SK-N-SH treated with all-trans-retinoic acid at 6 μM for 48 hours (cell line): ENCODE measurements at regions not wholly inside any gene's neighbourhood (a gene's known extent, or its start where the extent isn't known, plus 50 kb on each side); places are given as distances from the start of the nearest gene placed in this dataset.

Experiments used
- ATAC-seq: fragments of 200-7000 bp; cut with Tn5 transposase; 3 replicates; pipeline ENCODE4 v1.9.1; 2020; ENCODE audit warnings: mild to moderate bottlenecking, moderate library complexity
- ARNTL ChIP-seq: fragments of 450-650 bp; formaldehyde crosslinking; IDR thresholded peaks from 2 replicates; pipeline ENCODE4 v1.5.0; 2020; ENCODE audit warnings: low read depth, mild to moderate bottlenecking, moderate library complexity, borderline replicate concordance
- BACH2 ChIP-seq: fragments of 250-450 bp; sonication (Bioruptor Pico); IDR thresholded peaks from 2 replicates; pipeline ENCODE4 v1.9.0; 2021; ENCODE audit warnings: mild to moderate bottlenecking, borderline replicate concordance
- CSDC2 ChIP-seq: fragments of 250-450 bp; sonication (Bioruptor Pico); IDR thresholded peaks from 2 replicates; pipeline ENCODE4 v1.5.0; 2020; ENCODE audit warnings: mild to moderate bottlenecking, moderate library complexity
- ISL1 ChIP-seq: fragments of 250-450 bp; sonication (Bioruptor Pico); IDR thresholded peaks from 2 replicates; pipeline ENCODE4 v2.1.2; 2022; ENCODE audit warnings: mild to moderate bottlenecking, moderate library complexity
- OSR1 ChIP-seq: fragments of 250-450 bp; sonication (Bioruptor Pico); IDR thresholded peaks from 2 replicates; pipeline ENCODE4 v1.8.0; 2022; ENCODE audit warnings: moderate library complexity, mild to moderate bottlenecking, inconsistent platforms
- PPARA ChIP-seq: fragments of 250-450 bp; sonication (Bioruptor Pico); IDR thresholded peaks from 2 replicates; pipeline ENCODE4 v1.5.0; 2020; ENCODE audit warnings: mild to moderate bottlenecking, borderline replicate concordance
- RARB ChIP-seq: fragments of 250-450 bp; sonication (Bioruptor Pico); IDR thresholded peaks from 2 replicates; pipeline ENCODE4 v1.8.0; 2021; ENCODE audit warnings: mild to moderate bottlenecking, moderate library complexity
- SNAI2 ChIP-seq: fragments of 250-450 bp; sonication (Bioruptor Pico); IDR thresholded peaks from 2 replicates; pipeline ENCODE4 v1.5.0; 2020; ENCODE audit warnings: mild to moderate bottlenecking, moderate library complexity
- TCF4 ChIP-seq: fragments of 250-450 bp; sonication (Bioruptor Pico); IDR thresholded peaks from 2 replicates; pipeline ENCODE4 v1.8.0; 2021; ENCODE audit warnings: mild to moderate bottlenecking, moderate library complexity, borderline replicate concordance
- TOX ChIP-seq: fragments of 250-450 bp; sonication (Bioruptor Pico); IDR thresholded peaks from 2 replicates; pipeline ENCODE4 v1.8.0; 2021; ENCODE audit warnings: mild to moderate bottlenecking, moderate library complexity, borderline replicate concordance
- ZFP3 ChIP-seq: fragments of 250-450 bp; sonication (Bioruptor Pico); IDR thresholded peaks from 2 replicates; pipeline ENCODE4 v1.5.0; 2020; ENCODE audit warnings: mild to moderate bottlenecking, moderate library complexity
- ZFP30 ChIP-seq: fragments of 450-650 bp; formaldehyde crosslinking; IDR thresholded peaks from 2 replicates; pipeline ENCODE4 v1.5.0; 2022; ENCODE audit warnings: mild to moderate bottlenecking, moderate library complexity
- ZNF565 ChIP-seq: fragments of 450-650 bp; formaldehyde crosslinking; conservative IDR thresholded peaks from 2 replicates; pipeline ENCODE4 v1.5.0; 2020; ENCODE audit warnings: low read depth, mild to moderate bottlenecking, moderate library complexity
- ZNF70 ChIP-seq: fragments of 450-650 bp; formaldehyde crosslinking; IDR thresholded peaks from 2 replicates; pipeline ENCODE4 v1.5.0; 2020; ENCODE audit warnings: mild to moderate bottlenecking, moderate library complexity
- ZNF8 ChIP-seq: fragments of 450-650 bp; formaldehyde crosslinking; IDR thresholded peaks from 2 replicates; pipeline ENCODE4 v1.5.0; 2020; ENCODE audit warnings: mild to moderate bottlenecking, moderate library complexity
- TF ChIP-seq, protein P1 (sequence below): fragments of 250-450 bp; sonication (Bioruptor Pico); IDR thresholded peaks from 2 replicates; pipeline ENCODE4 v1.5.0; 2020; ENCODE audit warnings: mild to moderate bottlenecking, moderate library complexity
- TF ChIP-seq, protein P2 (sequence below): fragments of 250-450 bp; sonication (Bioruptor Pico); IDR thresholded peaks from 2 replicates; pipeline ENCODE4 v1.5.1; 2020; ENCODE audit warnings: low read depth, mild to moderate bottlenecking, moderate library complexity
- TF ChIP-seq, protein P3 (sequence below): fragments of 250-450 bp; sonication (Bioruptor Pico); IDR thresholded peaks from 2 replicates; pipeline ENCODE4 v1.8.0; 2021; ENCODE audit warnings: low read depth, mild to moderate bottlenecking, moderate library complexity, borderline replicate concordance
- TF ChIP-seq, protein P4 (sequence below): fragments of 250-450 bp; sonication (Bioruptor Pico); IDR thresholded peaks from 2 replicates; pipeline ENCODE4 v1.5.1; 2021; ENCODE audit warnings: mild to moderate bottlenecking, moderate library complexity
- TF ChIP-seq, protein P5 (sequence below): fragments of 250-450 bp; sonication (Bioruptor Pico); IDR thresholded peaks from 2 replicates; pipeline ENCODE4 v1.8.0; 2020; ENCODE audit warnings: mild to moderate bottlenecking, moderate library complexity, borderline replicate concordance

DNA sequence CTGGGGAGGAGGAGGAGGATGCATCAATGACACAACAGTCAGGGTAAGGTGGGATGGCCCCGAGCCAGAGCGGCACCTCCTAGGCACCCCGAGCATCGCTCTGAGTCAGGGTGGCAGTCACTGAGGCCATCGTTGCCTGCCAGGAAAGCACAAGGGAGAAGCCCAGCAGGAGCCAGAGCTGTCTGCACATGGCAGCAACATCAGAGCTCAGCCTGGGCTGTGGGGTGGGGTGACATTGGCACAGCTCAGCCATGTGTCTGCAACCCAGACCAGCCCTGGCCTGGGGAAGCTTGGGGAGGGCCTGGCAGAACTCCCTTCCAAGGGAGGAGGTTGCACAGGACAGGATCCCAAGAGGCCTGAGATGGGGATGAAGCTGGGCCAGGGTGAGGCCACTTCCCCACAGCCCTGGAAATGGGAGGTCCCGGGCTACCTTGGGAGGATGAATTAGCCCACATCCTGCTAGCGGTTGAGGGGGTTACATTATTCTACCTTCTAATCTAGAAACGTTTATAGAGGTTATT, 255.6 kb downstream of the MAFB start (continued):
- TF ChIP-seq ZNF565 (no peak), ARNTL (no peak), ZNF70 (CRISPR knock-in tag) (no peak), ZNF8 (CRISPR knock-in tag) (no peak)
- TF ChIP-seq, protein P1, sequence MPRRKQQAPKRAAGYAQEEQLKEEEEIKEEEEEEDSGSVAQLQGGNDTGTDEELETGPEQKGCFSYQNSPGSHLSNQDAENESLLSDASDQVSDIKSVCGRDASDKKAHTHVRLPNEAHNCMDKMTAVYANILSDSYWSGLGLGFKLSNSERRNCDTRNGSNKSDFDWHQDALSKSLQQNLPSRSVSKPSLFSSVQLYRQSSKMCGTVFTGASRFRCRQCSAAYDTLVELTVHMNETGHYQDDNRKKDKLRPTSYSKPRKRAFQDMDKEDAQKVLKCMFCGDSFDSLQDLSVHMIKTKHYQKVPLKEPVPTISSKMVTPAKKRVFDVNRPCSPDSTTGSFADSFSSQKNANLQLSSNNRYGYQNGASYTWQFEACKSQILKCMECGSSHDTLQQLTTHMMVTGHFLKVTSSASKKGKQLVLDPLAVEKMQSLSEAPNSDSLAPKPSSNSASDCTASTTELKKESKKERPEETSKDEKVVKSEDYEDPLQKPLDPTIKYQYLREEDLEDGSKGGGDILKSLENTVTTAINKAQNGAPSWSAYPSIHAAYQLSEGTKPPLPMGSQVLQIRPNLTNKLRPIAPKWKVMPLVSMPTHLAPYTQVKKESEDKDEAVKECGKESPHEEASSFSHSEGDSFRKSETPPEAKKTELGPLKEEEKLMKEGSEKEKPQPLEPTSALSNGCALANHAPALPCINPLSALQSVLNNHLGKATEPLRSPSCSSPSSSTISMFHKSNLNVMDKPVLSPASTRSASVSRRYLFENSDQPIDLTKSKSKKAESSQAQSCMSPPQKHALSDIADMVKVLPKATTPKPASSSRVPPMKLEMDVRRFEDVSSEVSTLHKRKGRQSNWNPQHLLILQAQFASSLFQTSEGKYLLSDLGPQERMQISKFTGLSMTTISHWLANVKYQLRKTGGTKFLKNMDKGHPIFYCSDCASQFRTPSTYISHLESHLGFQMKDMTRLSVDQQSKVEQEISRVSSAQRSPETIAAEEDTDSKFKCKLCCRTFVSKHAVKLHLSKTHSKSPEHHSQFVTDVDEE: no peak

DNA sequence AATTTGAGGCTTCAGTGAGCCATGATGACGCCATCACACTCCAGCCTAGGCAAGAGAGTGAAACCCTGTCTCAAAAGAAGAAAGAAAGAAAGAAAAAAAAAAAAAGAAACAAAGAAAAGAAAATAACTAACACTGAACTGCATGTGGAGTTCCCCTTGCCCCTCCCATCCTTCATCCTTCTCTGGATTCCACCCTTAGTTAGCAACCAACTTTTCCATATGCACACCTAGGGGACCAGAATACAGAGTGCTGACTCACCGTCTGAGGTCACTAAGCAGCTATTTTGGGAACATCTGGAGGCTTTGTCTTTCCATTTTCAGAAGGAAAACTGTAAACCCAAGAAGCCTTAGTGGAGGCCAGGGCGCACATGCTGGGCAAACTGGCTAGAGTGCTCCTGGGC, 257.4 kb downstream of the MAFB start:
- TF ChIP-seq RARB (CRISPR knock-in tag) (no peak), ZNF565 (no peak), TCF4 (CRISPR knock-in tag) (no peak), TOX (CRISPR knock-in tag) (no peak), ARNTL (no peak), BACH2 (CRISPR knock-in tag) (no peak), PPARA (CRISPR knock-in tag) (no peak), CSDC2 (CRISPR knock-in tag) (no peak), ZFP3 (CRISPR knock-in tag) (no peak), ZFP30 (no peak), SNAI2 (CRISPR knock-in tag) (no peak), OSR1 (CRISPR knock-in tag) (no peak), ISL1 (CRISPR knock-in tag) (no peak)
- TF ChIP-seq, protein P2, sequence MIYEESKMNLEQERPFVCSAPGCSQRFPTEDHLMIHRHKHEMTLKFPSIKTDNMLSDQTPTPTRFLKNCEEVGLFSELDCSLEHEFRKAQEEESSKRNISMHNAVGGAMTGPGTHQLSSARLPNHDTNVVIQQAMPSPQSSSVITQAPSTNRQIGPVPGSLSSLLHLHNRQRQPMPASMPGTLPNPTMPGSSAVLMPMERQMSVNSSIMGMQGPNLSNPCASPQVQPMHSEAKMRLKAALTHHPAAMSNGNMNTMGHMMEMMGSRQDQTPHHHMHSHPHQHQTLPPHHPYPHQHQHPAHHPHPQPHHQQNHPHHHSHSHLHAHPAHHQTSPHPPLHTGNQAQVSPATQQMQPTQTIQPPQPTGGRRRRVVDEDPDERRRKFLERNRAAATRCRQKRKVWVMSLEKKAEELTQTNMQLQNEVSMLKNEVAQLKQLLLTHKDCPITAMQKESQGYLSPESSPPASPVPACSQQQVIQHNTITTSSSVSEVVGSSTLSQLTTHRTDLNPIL: no peak
- TF ChIP-seq, protein P3, sequence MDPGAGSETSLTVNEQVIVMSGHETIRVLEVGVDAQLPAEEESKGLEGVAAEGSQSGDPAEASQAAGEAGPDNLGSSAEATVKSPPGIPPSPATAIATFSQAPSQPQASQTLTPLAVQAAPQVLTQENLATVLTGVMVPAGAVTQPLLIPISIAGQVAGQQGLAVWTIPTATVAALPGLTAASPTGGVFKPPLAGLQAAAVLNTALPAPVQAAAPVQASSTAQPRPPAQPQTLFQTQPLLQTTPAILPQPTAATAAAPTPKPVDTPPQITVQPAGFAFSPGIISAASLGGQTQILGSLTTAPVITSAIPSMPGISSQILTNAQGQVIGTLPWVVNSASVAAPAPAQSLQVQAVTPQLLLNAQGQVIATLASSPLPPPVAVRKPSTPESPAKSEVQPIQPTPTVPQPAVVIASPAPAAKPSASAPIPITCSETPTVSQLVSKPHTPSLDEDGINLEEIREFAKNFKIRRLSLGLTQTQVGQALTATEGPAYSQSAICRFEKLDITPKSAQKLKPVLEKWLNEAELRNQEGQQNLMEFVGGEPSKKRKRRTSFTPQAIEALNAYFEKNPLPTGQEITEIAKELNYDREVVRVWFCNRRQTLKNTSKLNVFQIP (CRISPR knock-in tag): no peak
- TF ChIP-seq, protein P1: no peak
- TF ChIP-seq, protein P4, sequence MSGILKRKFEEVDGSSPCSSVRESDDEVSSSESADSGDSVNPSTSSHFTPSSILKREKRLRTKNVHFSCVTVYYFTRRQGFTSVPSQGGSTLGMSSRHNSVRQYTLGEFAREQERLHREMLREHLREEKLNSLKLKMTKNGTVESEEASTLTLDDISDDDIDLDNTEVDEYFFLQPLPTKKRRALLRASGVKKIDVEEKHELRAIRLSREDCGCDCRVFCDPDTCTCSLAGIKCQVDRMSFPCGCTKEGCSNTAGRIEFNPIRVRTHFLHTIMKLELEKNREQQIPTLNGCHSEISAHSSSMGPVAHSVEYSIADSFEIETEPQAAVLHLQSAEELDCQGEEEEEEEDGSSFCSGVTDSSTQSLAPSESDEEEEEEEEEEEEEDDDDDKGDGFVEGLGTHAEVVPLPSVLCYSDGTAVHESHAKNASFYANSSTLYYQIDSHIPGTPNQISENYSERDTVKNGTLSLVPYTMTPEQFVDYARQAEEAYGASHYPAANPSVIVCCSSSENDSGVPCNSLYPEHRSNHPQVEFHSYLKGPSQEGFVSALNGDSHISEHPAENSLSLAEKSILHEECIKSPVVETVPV (CRISPR knock-in tag): no peak
- TF ChIP-seq, protein P5, sequence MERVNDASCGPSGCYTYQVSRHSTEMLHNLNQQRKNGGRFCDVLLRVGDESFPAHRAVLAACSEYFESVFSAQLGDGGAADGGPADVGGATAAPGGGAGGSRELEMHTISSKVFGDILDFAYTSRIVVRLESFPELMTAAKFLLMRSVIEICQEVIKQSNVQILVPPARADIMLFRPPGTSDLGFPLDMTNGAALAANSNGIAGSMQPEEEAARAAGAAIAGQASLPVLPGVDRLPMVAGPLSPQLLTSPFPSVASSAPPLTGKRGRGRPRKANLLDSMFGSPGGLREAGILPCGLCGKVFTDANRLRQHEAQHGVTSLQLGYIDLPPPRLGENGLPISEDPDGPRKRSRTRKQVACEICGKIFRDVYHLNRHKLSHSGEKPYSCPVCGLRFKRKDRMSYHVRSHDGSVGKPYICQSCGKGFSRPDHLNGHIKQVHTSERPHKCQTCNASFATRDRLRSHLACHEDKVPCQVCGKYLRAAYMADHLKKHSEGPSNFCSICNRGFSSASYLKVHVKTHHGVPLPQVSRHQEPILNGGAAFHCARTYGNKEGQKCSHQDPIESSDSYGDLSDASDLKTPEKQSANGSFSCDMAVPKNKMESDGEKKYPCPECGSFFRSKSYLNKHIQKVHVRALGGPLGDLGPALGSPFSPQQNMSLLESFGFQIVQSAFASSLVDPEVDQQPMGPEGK (CRISPR knock-in tag): no peak
- TF ChIP-seq, all 23 proteins: peak for 0
- ATAC-seq: no peak
